ENCODE measurements at regions not wholly inside any gene's neighbourhood (a gene's known extent, or its start where the extent isn't known, plus 50 kb on each side); places are given as distances from the start of the nearest gene placed in this dataset.

DNA sequence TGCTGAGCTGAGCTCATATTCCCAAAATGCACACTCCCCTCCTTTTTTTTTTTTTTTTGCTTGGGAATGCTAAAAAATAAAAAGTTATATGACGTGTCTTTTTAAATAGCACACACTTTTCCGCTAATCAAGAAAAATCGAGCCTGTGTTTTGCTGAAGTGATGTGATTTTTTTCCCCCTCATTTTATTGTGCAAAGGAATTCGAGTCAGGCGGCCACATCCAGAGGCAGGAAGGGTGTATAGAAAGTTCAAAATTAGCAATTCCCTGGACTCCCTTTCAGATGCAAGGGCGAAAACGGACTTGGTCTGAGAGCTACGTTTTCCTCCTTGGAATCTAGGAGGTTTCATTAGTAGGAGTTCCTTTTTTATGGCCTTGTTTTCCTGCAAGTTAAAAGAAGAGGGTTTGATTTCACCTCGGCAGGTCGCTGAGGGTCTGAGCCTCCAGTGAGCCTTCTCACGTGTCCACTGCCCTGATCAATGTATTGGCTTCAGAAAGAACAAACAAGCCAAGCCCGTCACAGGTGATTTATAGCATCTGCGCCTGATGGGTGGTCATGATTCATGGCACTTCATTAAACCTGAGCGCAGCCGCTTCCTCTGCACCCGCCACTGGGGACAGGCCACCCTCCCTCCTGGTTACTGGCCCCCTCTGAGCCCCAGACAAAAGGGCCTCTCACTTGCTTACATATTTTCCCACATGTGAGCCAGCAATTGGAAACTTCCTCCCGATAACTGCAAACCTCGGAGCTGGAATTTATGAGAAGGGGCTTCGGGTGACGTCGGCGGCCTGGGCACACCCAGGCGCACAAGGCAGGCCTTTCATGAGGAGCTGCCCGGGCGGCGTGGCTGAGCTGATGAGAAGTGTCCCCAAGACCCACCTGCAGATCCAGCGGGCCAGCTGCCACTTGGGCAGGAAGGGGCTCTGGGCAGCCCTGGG, 64.4 kb upstream of the LINC01488 start:
- no CpG with 5 or more reads among the region's 27 CpGs for WGBS (ENCODE audit: extremely low coverage, insufficient read length, low lambda C conversion rate)
- peak overlapping the region in 1 of 3 experiments; percentile 9; a peak in 3 of 7 replicates for H3K27ac Mint-ChIP-seq

More for the DNA sequence above, 64.4 kb upstream of the LINC01488 start:
- Histone ChIP-seq H3K27ac (ENCODE audit: insufficient read length, low read depth, low read length) (no peak overlapping the region), H3K9me3 (ENCODE audit: control insufficient read depth, low read depth, low read length) (no peaks in the 10 kb centered on the region), H2BK5ac (ENCODE audit: insufficient read length, low read length) (no peak overlapping the region), H2BK12ac (ENCODE audit: insufficient read length, low read depth, low read length) (no peak overlapping the region), H3K79me1 (ENCODE audit: insufficient read depth, low read depth, low read length, poor library complexity, severe bottlenecking) (no peaks in the 10 kb centered on the region), H2AK5ac (ENCODE audit: insufficient read length, low read length) (no peak overlapping the region), H3K18ac (ENCODE audit: insufficient read length, low read depth, low read length) (no peak overlapping the region), H2AFZ (ENCODE audit: low read length) (no peak overlapping the region), H2BK20ac (ENCODE audit: low read depth, low read length, poor library complexity, severe bottlenecking) (no peak overlapping the region), H3K27me3 (ENCODE audit: insufficient read depth, low read length) (no peaks in the 10 kb centered on the region), H4K5ac (ENCODE audit: insufficient read length, low read depth, low read length) (no peak overlapping the region), H3K23ac (ENCODE audit: insufficient read length, low read depth, low read length) (no peak overlapping the region), H3K56ac (ENCODE audit: insufficient read length, low read depth, low read length) (no peak overlapping the region), H3K9ac (ENCODE audit: extremely low read depth, insufficient read length, low read length) (no peak overlapping the region), H3K4me1 (ENCODE audit: insufficient read depth, low read length) (no peaks in the 10 kb centered on the region; the same call in 1 of the 2 replicates), H3K79me2 (ENCODE audit: insufficient read depth, low read length) (no peaks in the 10 kb centered on the region), H4K8ac (replicated peaks; ENCODE audit: insufficient read length, low read depth, low read length) (no peak overlapping the region), H4K20me1 (ENCODE audit: control insufficient read depth, insufficient read depth, insufficient read length) (no peaks in the 10 kb centered on the region), H3K4me2 (ENCODE audit: insufficient read depth, insufficient read length, low read length) (no peak overlapping the region), H3K23me2 (ENCODE audit: insufficient read length, low read depth, low read length, poor library complexity, severe bottlenecking) (no peaks in the 10 kb centered on the region), H3T11ph (ENCODE audit: low read length) (no peak overlapping the region), H3K4ac (ENCODE audit: low read depth, low read length) (no peak overlapping the region), H4K91ac (ENCODE audit: insufficient read length, low read depth, low read length) (no peak overlapping the region), H2BK120ac (ENCODE audit: low read depth, low read length, poor library complexity, severe bottlenecking) (no peak overlapping the region), H2BK15ac (ENCODE audit: low read depth, low read length) (no peak overlapping the region), H3K14ac (ENCODE audit: insufficient read depth, low read length) (0 out of 2 replicates have a peak overlapping the region, but pooled peaks have one; percentile 4)
- Mint-ChIP-seq H3K27me3 (ENCODE audit: low read depth) (peaks cover 3% of the 10 kb centered on the region; the same call in 1 of the 2 replicates), H3K4me1 (peaks cover 11 to 19% of the 10 kb centered on the region in 2 experiments), H3K36me3 (ENCODE audit: insufficient read depth in 1 of 3, low read depth in 3 of 3) (peaks cover 0 to 6% (median 1%) of the 10 kb centered on the region in 3 experiments; a peak in 5 of 7 replicates), H3K9me3 (peaks cover 5 to 6% of the 10 kb centered on the region in 2 experiments; a peak in 4 of 5 replicates), H3K4me3 (no peak overlapping the region)
- no peak for DNase-seq
- TF ChIP-seq, protein P1, sequence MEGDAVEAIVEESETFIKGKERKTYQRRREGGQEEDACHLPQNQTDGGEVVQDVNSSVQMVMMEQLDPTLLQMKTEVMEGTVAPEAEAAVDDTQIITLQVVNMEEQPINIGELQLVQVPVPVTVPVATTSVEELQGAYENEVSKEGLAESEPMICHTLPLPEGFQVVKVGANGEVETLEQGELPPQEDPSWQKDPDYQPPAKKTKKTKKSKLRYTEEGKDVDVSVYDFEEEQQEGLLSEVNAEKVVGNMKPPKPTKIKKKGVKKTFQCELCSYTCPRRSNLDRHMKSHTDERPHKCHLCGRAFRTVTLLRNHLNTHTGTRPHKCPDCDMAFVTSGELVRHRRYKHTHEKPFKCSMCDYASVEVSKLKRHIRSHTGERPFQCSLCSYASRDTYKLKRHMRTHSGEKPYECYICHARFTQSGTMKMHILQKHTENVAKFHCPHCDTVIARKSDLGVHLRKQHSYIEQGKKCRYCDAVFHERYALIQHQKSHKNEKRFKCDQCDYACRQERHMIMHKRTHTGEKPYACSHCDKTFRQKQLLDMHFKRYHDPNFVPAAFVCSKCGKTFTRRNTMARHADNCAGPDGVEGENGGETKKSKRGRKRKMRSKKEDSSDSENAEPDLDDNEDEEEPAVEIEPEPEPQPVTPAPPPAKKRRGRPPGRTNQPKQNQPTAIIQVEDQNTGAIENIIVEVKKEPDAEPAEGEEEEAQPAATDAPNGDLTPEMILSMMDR (conservative IDR thresholded peaks at IDR 0.05), result no peak

All from H9 (cell line).